Caco-2 (cell line): ENCODE measurements at regions not wholly inside any gene's neighbourhood (a gene's known extent, or its start where the extent isn't known, plus 50 kb on each side); places are given as distances from the start of the nearest gene placed in this dataset.
A peak's percentile ranks its signal among the peaks of the same experiment; 100 is the strongest.

Experiments
- BruUV-seq: library from RNA; stranded (reverse); fragments of 400-500 nt; replicated peaks from 2 replicates; lab custom pipeline; 2021; lab: Mats Ljungman, UMichigan
- CTCF ChIA-PET: fragments of 300-600 bp; sonication (Branson Sonifier 250); formaldehyde crosslinking; loops from one replicate; lab custom pipeline; 2022; ENCODE audit warnings: antibody characterized with exemption; lab: Charles Lee
- POLR2A ChIA-PET: fragments of 300-600 bp; sonication (Branson Sonifier 250); formaldehyde crosslinking; loops from one replicate; lab custom pipeline; 2022; ENCODE audit warnings: antibody characterized with exemption; lab: Charles Lee
- DNase-seq, 2 experiments: peaks; one replicate each; pipeline versions ENCODE4 v3.0.0 to v3.0.0-alpha.2; 2020 to 2022
- H3K27me3 ChIP-seq: replicated peaks from 2 replicates; pipeline ENCODE4 v1.6.0; 2011; ENCODE audit warnings: low read length; ENCODE audit not compliant: control insufficient read depth, insufficient read depth
- H3K36me3 ChIP-seq: 2 replicates; pipeline ENCODE4 v1.5.1; 2011; ENCODE audit warnings: low read length; ENCODE audit not compliant: control insufficient read depth, insufficient read depth
- H3K4me1 ChIP-seq: fragments of 250-450 bp; sonication (Bioruptor Pico); 2 replicates; pipeline ENCODE4 v1.5.1; 2020; ENCODE audit warnings: mild to moderate bottlenecking
- H3K4me3 ChIP-seq: 2 replicates; pipeline ENCODE4 v1.5.1; 2011; ENCODE audit warnings: low read depth, mild to moderate bottlenecking, control low read depth, low read length
- H3K9me3 ChIP-seq: fragments of 250-450 bp; sonication (Bioruptor Pico); 2 replicates; pipeline ENCODE4 v1.5.1; 2020; ENCODE audit warnings: mild to moderate bottlenecking, moderate library complexity
- H3K27ac Mint-ChIP-seq: one replicate; pipeline ENCODE4 v1.8.0; 2022; ENCODE audit warnings: mixed read lengths; ENCODE audit not compliant: unreplicated experiment
- H3K27me3 Mint-ChIP-seq: one replicate; pipeline ENCODE4 v1.8.0; 2022; ENCODE audit warnings: mixed read lengths; ENCODE audit not compliant: insufficient read depth, unreplicated experiment
- H3K36me3 Mint-ChIP-seq: one replicate; pipeline ENCODE4 v1.8.0; 2022; ENCODE audit warnings: mild to moderate bottlenecking, mixed read lengths; ENCODE audit not compliant: insufficient read depth, unreplicated experiment
- H3K4me1 Mint-ChIP-seq: one replicate; pipeline ENCODE4 v1.8.0; 2022; ENCODE audit warnings: low read depth, mixed read lengths; ENCODE audit not compliant: unreplicated experiment
- H3K4me3 Mint-ChIP-seq: one replicate; pipeline ENCODE4 v1.8.0; 2022; ENCODE audit warnings: mild to moderate bottlenecking, moderate library complexity, mixed read lengths; ENCODE audit not compliant: unreplicated experiment
- H3K9me3 Mint-ChIP-seq: one replicate; pipeline ENCODE4 v1.8.0; 2022; ENCODE audit warnings: mixed read lengths; ENCODE audit not compliant: unreplicated experiment
- CTCF ChIP-seq, 2 experiments: fragments of 200-600 bp in 1 of 2; IDR thresholded peaks; 1 replicate in 1 of 2; 2 replicates in 1 of 2; pipeline versions ENCODE4 v1.5.1 to v1.8.0; 2011 to 2022; ENCODE audit warnings: antibody characterized with exemption in 1 of 2, control low read depth in 1 of 2, inconsistent platforms in 1 of 2, low read depth in 1 of 2, low read length in 1 of 2, mild to moderate bottlenecking in 1 of 2, moderate library complexity in 1 of 2; ENCODE audit not compliant: insufficient read depth in 1 of 2, severe bottlenecking in 1 of 2, unreplicated experiment in 1 of 2
- intact Hi-C: fragments of 100-400 bp; cut with micrococcal nuclease; formaldehyde crosslinking; loops from one replicate; pipeline ENCODE4 v1.10.0; 2022; ENCODE audit not compliant: unreplicated experiment

- no peak overlapping the region for H3K4me3 Mint-ChIP-seq
- H3K9me3 Mint-ChIP-seq = no peaks in the 10 kb centered on the region
- Histone ChIP-seq H3K4me3 (no peak overlapping the region), H3K9me3 (no peaks in the 10 kb centered on the region), H3K36me3 (no peaks in the 10 kb centered on the region), H3K4me1 (peaks cover 59% of the 10 kb centered on the region), H3K27me3 (no peaks in the 10 kb centered on the region)
- no peak for TF ChIP-seq CTCF (IDR thresholded peaks at IDR 0.05; ENCODE audit: insufficient read depth in 1 of 2, low read depth in 1 of 2, low read length in 1 of 2, severe bottlenecking in 1 of 2, unreplicated experiment in 1 of 2)
- H3K36me3 Mint-ChIP-seq = peaks cover 16% of the 10 kb centered on the region
- peak overlapping the region; percentile 44 for H3K27ac Mint-ChIP-seq
- H3K27me3 Mint-ChIP-seq = no peaks in the 10 kb centered on the region
- ChIA-PET CTCF (no interaction called here), POLR2A (no interaction called here)
- DNase-seq = no peak
- BruUV-seq = no TSS peak
- intact Hi-C loops = loop anchor here (2.0 kb wide), 1 partner anchor 161 kb away; no protein-coding TSS in a partner anchor
- H3K4me1 Mint-ChIP-seq = peaks cover 56% of the 10 kb centered on the region
Measured at GRCh38 chr20:53783768-53784167, 190.1 kb upstream of the ZNF217 start.

GRCh38 chr20:53782612-53783246, 189.1 kb upstream of the ZNF217 start:
- no peak overlapping the region for H3K4me3 Mint-ChIP-seq
- H3K4me1 ChIP-seq = peaks cover 53% of the 10 kb centered on the region
- peak in 1 of 2 experiments; percentile 17 for DNase-seq
- POLR2A ChIA-PET = no interaction called here
- no TSS peak for BruUV-seq
- H3K9me3 Mint-ChIP-seq = no peaks in the 10 kb centered on the region
- intact Hi-C loops = no loop called here
- H3K27me3 Mint-ChIP-seq = no peaks in the 10 kb centered on the region
- no peaks in the 10 kb centered on the region for H3K9me3 ChIP-seq
- no peak for TF ChIP-seq CTCF (IDR thresholded peaks at IDR 0.05; ENCODE audit: insufficient read depth in 1 of 2, low read depth in 1 of 2, low read length in 1 of 2, severe bottlenecking in 1 of 2, unreplicated experiment in 1 of 2)
- H3K4me1 Mint-ChIP-seq = peaks cover 56% of the 10 kb centered on the region
- H3K27ac Mint-ChIP-seq = no peak overlapping the region
- H3K27me3 ChIP-seq = no peaks in the 10 kb centered on the region
- no peak overlapping the region for H3K4me3 ChIP-seq
- CTCF ChIA-PET = no interaction called here
- no peaks in the 10 kb centered on the region for H3K36me3 ChIP-seq
- peaks cover 12% of the 10 kb centered on the region for H3K36me3 Mint-ChIP-seq

GRCh38 chr20:53779822-53780221, 186.2 kb upstream of the ZNF217 start:
- Histone ChIP-seq H3K4me1 (peaks cover 28% of the 10 kb centered on the region), H3K9me3 (no peaks in the 10 kb centered on the region), H3K27me3 (no peaks in the 10 kb centered on the region), H3K36me3 (no peaks in the 10 kb centered on the region), H3K4me3 (no peak overlapping the region)
- POLR2A ChIA-PET = interaction anchor here (0.5 kb wide), 1 partner anchor 31 kb away, joined by 3 read pairs; no protein-coding TSS in a partner anchor
- TF ChIP-seq CTCF (IDR thresholded peaks at IDR 0.05; ENCODE audit: insufficient read depth in 1 of 2, low read depth in 1 of 2, low read length in 1 of 2, severe bottlenecking in 1 of 2, unreplicated experiment in 1 of 2) = no peak
- Mint-ChIP-seq H3K9me3 (no peaks in the 10 kb centered on the region), H3K36me3 (no peaks in the 10 kb centered on the region), H3K27me3 (no peaks in the 10 kb centered on the region), H3K27ac (peak overlapping the region; percentile 18), H3K4me1 (peaks cover 44% of the 10 kb centered on the region), H3K4me3 (no peak overlapping the region)
- DNase-seq = no peak
- BruUV-seq = no TSS peak
- intact Hi-C loops = no loop called here
- CTCF ChIA-PET = no interaction called here
